Effector memory CD8-positive, alpha-beta T cell (primary cell): ENCODE measurements at regions not wholly inside any gene's neighbourhood (a gene's known extent, or its start where the extent isn't known, plus 50 kb on each side); places are given as distances from the start of the nearest gene placed in this dataset.
"Not testable (repeated sequence)": the region's sequence is repeated elsewhere in the genome, so short reads cannot be mapped to it uniquely, and the experiment has no call there.

Experiments used
- ATAC-seq: fragments of 150-1000 bp; cut with Tn5 transposase; replicated peaks from 2 replicates; pipeline ENCODE4 v1.10.0; 2021; ENCODE audit warnings: mild to moderate bottlenecking, moderate library complexity
- DNase-seq, 3 experiments: peaks; one replicate each; pipeline ENCODE4 v3.0.0; 2021
- H3K27ac Mint-ChIP-seq, 2 donors: one replicate each; pipeline ENCODE4 v1.8.0; 2022; ENCODE audit warnings: mild to moderate bottlenecking in 2 of 2, mixed read lengths in 2 of 2, moderate library complexity in 2 of 2
- H3K27me3 Mint-ChIP-seq, 2 donors: one replicate each; pipeline ENCODE4 v1.8.0; 2022; ENCODE audit warnings: mixed read lengths in 2 of 2
- H3K36me3 Mint-ChIP-seq: one replicate; pipeline ENCODE4 v1.8.0; 2022; ENCODE audit warnings: mild to moderate bottlenecking, moderate library complexity, mixed read lengths; ENCODE audit not compliant: insufficient read depth
- H3K4me1 Mint-ChIP-seq, 2 donors: one replicate each; pipeline ENCODE4 v1.8.0; 2022; ENCODE audit warnings: low read depth in 2 of 2, mixed read lengths in 2 of 2
- H3K4me3 Mint-ChIP-seq, 2 donors: one replicate each; pipeline ENCODE4 v1.8.0; 2022; ENCODE audit warnings: mild to moderate bottlenecking in 2 of 2, mixed read lengths in 2 of 2, moderate library complexity in 2 of 2
- H3K9me3 Mint-ChIP-seq, 2 donors: one replicate each; pipeline ENCODE4 v1.8.0; 2022; ENCODE audit warnings: mixed read lengths in 2 of 2

DNA sequence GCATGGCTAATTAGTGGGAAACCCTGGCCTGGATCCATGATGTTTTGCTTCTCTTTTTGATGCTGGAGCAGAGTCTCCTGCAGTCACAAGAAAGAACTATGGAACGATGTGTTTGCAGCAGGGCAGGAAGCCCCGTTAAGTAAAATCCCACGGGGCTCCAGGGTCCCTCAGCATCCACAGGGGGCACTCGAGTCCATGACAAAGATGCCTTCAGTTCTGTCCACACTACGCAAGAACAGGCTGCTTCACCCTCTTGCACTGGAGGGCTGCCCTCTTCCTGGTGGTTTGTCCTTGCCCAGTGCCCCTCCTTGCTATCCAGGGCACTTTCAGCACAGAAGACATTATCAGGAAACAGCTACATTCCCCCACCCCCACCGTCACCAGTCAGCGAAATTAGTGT is 196.9 kb downstream of the POTED start:
- DNase-seq, H3K4me1 Mint-ChIP-seq, H3K36me3 Mint-ChIP-seq, H3K4me3 Mint-ChIP-seq, H3K27me3 Mint-ChIP-seq, H3K9me3 Mint-ChIP-seq, H3K27ac Mint-ChIP-seq, ATAC-seq: not testable (repeated sequence)

GRCh38 chr21:13802757-13803156 is 193.2 kb downstream of the POTED start:
- H3K27ac Mint-ChIP-seq, H3K4me3 Mint-ChIP-seq, H3K9me3 Mint-ChIP-seq, ATAC-seq, H3K27me3 Mint-ChIP-seq, H3K4me1 Mint-ChIP-seq, DNase-seq, H3K36me3 Mint-ChIP-seq: not testable (repeated sequence)
